A673 (cell line): ENCODE measurements at regions not wholly inside any gene's neighbourhood (a gene's known extent, or its start where the extent isn't known, plus 50 kb on each side); places are given as distances from the start of the nearest gene placed in this dataset.

Experiments
- BruUV-seq: library from RNA; stranded (reverse); fragments of 400-500 nt; replicated peaks from 2 replicates; lab custom pipeline; 2021; lab: Mats Ljungman, UMichigan
- CTCF ChIA-PET: fragments of 300-600 bp; sonication (Branson Sonifier 250); formaldehyde crosslinking; loops from one replicate; lab custom pipeline; 2022; ENCODE audit warnings: antibody characterized with exemption; lab: Charles Lee
- POLR2A ChIA-PET: fragments of 300-600 bp; sonication (Branson Sonifier 250); formaldehyde crosslinking; loops from one replicate; lab custom pipeline; 2022; ENCODE audit warnings: antibody characterized with exemption; ENCODE audit not compliant: low non-redundant PET; lab: Charles Lee
- DNase-seq: peaks from one replicate; pipeline ENCODE4 v3.0.0-alpha.2; 2015; ENCODE audit warnings: low spot score
- H3K27ac ChIP-seq: fragments of 200-600 bp; sonication (generic); 2 replicates; pipeline ENCODE4 v1.5.1; 2016; ENCODE audit warnings: mixed run types, low read depth, mild to moderate bottlenecking, mixed read lengths, antibody characterized with exemption, low read length; ENCODE audit not compliant: poor library complexity, severe bottlenecking
- H3K27me3 ChIP-seq: fragments of 200-600 bp; sonication (generic); replicated peaks from 2 replicates; pipeline ENCODE4 v1.6.1; 2017; ENCODE audit warnings: mixed run types, low read depth, mild to moderate bottlenecking, mixed read lengths, antibody characterized with exemption, low read length; ENCODE audit not compliant: insufficient read depth, poor library complexity
- H3K36me3 ChIP-seq: fragments of 200-600 bp; sonication (generic); 2 replicates; pipeline ENCODE4 v1.6.1; 2016; ENCODE audit warnings: mixed run types, mild to moderate bottlenecking, mixed read lengths, antibody characterized with exemption, low read length; ENCODE audit not compliant: insufficient read depth, poor library complexity, severe bottlenecking
- H3K4me1 ChIP-seq: fragments of 200-600 bp; sonication (generic); 2 replicates; pipeline ENCODE4 v1.6.1; 2017; ENCODE audit warnings: mixed run types, mild to moderate bottlenecking, mixed read lengths, antibody characterized with exemption, low read length; ENCODE audit not compliant: insufficient read depth, poor library complexity, severe bottlenecking
- H3K4me3 ChIP-seq: fragments of 200-600 bp; sonication (generic); 2 replicates; pipeline ENCODE4 v1.5.1; 2016; ENCODE audit warnings: low read depth, mixed run types, mild to moderate bottlenecking, mixed read lengths, low read length; ENCODE audit not compliant: poor library complexity, severe bottlenecking
- H3K9me3 ChIP-seq: fragments of 200-600 bp; sonication (generic); 2 replicates; pipeline ENCODE4 v1.6.1; 2016; ENCODE audit warnings: mixed run types, low read depth, mild to moderate bottlenecking, mixed read lengths, antibody characterized with exemption, low read length; ENCODE audit not compliant: poor library complexity, severe bottlenecking
- EZH2 ChIP-seq: fragments of 200-600 bp; sonication (generic); IDR thresholded peaks from 2 replicates; pipeline ENCODE4 v1.6.1; 2017; ENCODE audit warnings: borderline replicate concordance, low read depth, mild to moderate bottlenecking, mixed read lengths, antibody characterized with exemption, low read length; ENCODE audit not compliant: poor library complexity, severe bottlenecking
- intact Hi-C: fragments of 100-400 bp; cut with micrococcal nuclease; formaldehyde crosslinking; loops from one replicate; pipeline ENCODE4 v1.10.0; 2022; ENCODE audit not compliant: unreplicated experiment
- TF ChIP-seq, protein P1 (sequence below): fragments of 300-800, 200-600 bp; sonication (generic); conservative IDR thresholded peaks from 2 replicates; pipeline ENCODE4 v1.5.1; 2017; ENCODE audit warnings: low read depth, mild to moderate bottlenecking, antibody characterized with exemption, low read length, moderate library complexity, mixed read lengths

GRCh38 chr2:223541546-223541945, 60.6 kb downstream of the SCG2 start:
- BruUV-seq = no TSS peak

DNA sequence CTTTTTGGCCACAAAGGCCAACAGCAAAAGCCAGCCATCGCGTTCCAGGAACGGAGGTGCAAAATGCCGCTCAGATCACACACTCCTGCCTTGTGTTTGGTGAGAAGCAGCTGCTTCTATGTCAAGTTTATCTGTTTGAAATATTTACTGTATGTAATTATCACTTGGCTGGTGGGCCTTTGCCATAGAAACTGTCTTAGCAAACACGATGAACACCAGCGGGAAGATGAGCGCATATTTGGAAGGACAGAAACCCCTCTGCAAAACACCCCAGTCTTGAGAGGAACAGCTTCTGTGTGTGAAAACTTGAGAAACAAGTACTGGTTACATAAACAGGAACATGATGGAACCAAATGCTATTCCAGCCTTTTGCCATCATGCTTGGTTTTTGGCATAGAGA, 59.7 kb downstream of the SCG2 start:
- TF ChIP-seq, protein P1, sequence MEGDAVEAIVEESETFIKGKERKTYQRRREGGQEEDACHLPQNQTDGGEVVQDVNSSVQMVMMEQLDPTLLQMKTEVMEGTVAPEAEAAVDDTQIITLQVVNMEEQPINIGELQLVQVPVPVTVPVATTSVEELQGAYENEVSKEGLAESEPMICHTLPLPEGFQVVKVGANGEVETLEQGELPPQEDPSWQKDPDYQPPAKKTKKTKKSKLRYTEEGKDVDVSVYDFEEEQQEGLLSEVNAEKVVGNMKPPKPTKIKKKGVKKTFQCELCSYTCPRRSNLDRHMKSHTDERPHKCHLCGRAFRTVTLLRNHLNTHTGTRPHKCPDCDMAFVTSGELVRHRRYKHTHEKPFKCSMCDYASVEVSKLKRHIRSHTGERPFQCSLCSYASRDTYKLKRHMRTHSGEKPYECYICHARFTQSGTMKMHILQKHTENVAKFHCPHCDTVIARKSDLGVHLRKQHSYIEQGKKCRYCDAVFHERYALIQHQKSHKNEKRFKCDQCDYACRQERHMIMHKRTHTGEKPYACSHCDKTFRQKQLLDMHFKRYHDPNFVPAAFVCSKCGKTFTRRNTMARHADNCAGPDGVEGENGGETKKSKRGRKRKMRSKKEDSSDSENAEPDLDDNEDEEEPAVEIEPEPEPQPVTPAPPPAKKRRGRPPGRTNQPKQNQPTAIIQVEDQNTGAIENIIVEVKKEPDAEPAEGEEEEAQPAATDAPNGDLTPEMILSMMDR = no peak
- no peak for TF ChIP-seq EZH2
- DNase-seq = no peak
- intact Hi-C loops = no loop called here
- H3K4me3 ChIP-seq = no peak overlapping the region
- H3K4me1 ChIP-seq = peaks cover 25% of the 10 kb centered on the region
- H3K9me3 ChIP-seq = no peaks in the 10 kb centered on the region
- CTCF ChIA-PET = no interaction called here
- no peaks in the 10 kb centered on the region for H3K36me3 ChIP-seq
- H3K27ac ChIP-seq = no peak overlapping the region
- BruUV-seq = no TSS peak
- POLR2A ChIA-PET = no interaction called here
- H3K27me3 ChIP-seq = no peaks in the 10 kb centered on the region

More at GRCh38 chr2:223541546-223541945, 60.6 kb downstream of the SCG2 start:
- H3K27me3 ChIP-seq = no peaks in the 10 kb centered on the region
- intact Hi-C loops = no loop called here
- DNase-seq = no peak
- H3K4me1 ChIP-seq = peaks cover 26% of the 10 kb centered on the region
- TF ChIP-seq, protein P1 = no peak
- TF ChIP-seq EZH2 = no peak
- no peaks in the 10 kb centered on the region for H3K36me3 ChIP-seq
- ChIA-PET POLR2A (no interaction called here), CTCF (no interaction called here)
- no peak overlapping the region for H3K27ac ChIP-seq
- H3K4me3 ChIP-seq = no peak overlapping the region
- no peaks in the 10 kb centered on the region for H3K9me3 ChIP-seq

DNA sequence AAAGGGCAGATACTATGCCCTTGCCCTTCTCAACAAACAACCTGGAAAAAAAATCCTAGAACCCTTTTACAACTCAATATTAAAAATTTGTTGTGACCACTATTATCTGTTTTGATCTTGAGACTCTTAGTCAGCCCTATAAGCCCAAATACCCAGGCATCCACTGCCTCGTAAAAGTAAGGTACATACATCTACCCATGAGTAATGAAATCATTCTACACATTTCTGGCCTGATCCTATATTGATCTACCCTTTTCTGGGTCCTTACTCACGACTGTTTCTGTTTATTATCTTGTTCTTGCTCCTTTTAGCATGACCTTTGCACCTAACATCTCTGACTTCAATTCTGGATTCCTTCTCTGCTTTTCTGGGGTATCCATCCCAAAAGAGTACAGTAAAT, 56.8 kb downstream of the SCG2 start:
- Histone ChIP-seq H3K4me1 (peaks cover 30% of the 10 kb centered on the region), H3K4me3 (no peak overlapping the region), H3K9me3 (no peaks in the 10 kb centered on the region), H3K36me3 (no peaks in the 10 kb centered on the region), H3K27ac (no peak overlapping the region), H3K27me3 (no peaks in the 10 kb centered on the region)
- DNase-seq = no peak
- TF ChIP-seq EZH2 = no peak
- TF ChIP-seq, protein P1 = no peak
- ChIA-PET CTCF (no interaction called here), POLR2A (no interaction called here)
- no TSS peak for BruUV-seq
- intact Hi-C loops = no loop called here
